HL-60 (cell line): ENCODE measurements at regions not wholly inside any gene's neighbourhood (a gene's known extent, or its start where the extent isn't known, plus 50 kb on each side); places are given as distances from the start of the nearest gene placed in this dataset.

ENCODE experiments used
- GABPA ChIP-seq: IDR thresholded peaks from 2 replicates; pipeline ENCODE4 v1.6.1; 2012; ENCODE audit warnings: low read depth
- POLR2AphosphoS5 ChIP-seq: IDR thresholded peaks from 2 replicates; pipeline ENCODE4 v1.6.1; 2012; ENCODE audit warnings: low read depth
- SPI1 ChIP-seq: IDR thresholded peaks from 2 replicates; pipeline ENCODE4 v1.6.1; 2012; ENCODE audit warnings: low read depth, mild to moderate bottlenecking, borderline replicate concordance
- TF ChIP-seq, protein P1 (sequence below): IDR thresholded peaks from 2 replicates; pipeline ENCODE4 v1.6.1; 2012; ENCODE audit warnings: low read depth; ENCODE audit not compliant: insufficient replicate concordance
- TF ChIP-seq, protein P2 (sequence below): IDR thresholded peaks from one replicate; pipeline ENCODE4 v1.5.1; 2011; ENCODE audit warnings: low read length, control low read depth, inconsistent platforms; ENCODE audit not compliant: insufficient read depth

DNA sequence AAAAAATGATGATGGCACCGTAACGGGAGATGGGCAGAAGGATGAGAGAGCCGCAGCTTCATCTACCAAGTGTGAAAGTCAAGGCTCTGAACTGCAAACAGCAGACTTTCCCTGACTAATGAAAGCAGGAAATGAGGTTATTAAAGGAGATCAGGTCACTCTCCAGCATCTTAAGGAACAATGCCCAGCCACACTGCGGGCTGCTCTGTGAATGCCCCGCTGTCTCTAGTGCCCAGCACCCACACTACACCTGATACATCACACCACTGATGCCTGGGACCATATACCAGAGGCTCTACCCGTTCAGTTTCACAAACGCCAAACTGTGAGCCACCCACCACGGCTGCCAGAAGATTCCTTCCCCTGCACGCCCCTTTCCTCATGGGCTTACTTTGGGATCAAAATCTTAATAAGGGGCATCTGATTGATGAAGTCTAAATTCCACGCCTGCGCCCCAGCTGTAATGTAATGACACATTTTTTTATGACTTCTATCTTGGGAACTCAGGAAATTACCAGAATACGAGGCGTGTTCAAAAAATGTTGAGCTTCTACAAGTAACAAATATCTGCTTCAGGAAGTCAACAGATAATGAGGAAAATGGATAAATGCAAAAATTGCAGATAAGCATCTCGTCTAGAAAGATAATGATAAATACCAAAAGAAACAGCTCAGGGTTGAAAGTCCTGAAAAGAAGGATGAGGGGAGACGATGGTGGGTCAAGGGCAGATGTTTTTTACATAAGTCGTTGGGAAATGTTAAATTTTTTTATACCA is 72.0 kb downstream of the MIS18A start:
- TF ChIP-seq, protein P1, sequence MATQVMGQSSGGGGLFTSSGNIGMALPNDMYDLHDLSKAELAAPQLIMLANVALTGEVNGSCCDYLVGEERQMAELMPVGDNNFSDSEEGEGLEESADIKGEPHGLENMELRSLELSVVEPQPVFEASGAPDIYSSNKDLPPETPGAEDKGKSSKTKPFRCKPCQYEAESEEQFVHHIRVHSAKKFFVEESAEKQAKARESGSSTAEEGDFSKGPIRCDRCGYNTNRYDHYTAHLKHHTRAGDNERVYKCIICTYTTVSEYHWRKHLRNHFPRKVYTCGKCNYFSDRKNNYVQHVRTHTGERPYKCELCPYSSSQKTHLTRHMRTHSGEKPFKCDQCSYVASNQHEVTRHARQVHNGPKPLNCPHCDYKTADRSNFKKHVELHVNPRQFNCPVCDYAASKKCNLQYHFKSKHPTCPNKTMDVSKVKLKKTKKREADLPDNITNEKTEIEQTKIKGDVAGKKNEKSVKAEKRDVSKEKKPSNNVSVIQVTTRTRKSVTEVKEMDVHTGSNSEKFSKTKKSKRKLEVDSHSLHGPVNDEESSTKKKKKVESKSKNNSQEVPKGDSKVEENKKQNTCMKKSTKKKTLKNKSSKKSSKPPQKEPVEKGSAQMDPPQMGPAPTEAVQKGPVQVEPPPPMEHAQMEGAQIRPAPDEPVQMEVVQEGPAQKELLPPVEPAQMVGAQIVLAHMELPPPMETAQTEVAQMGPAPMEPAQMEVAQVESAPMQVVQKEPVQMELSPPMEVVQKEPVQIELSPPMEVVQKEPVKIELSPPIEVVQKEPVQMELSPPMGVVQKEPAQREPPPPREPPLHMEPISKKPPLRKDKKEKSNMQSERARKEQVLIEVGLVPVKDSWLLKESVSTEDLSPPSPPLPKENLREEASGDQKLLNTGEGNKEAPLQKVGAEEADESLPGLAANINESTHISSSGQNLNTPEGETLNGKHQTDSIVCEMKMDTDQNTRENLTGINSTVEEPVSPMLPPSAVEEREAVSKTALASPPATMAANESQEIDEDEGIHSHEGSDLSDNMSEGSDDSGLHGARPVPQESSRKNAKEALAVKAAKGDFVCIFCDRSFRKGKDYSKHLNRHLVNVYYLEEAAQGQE, result no peak
- TF ChIP-seq, protein P2, sequence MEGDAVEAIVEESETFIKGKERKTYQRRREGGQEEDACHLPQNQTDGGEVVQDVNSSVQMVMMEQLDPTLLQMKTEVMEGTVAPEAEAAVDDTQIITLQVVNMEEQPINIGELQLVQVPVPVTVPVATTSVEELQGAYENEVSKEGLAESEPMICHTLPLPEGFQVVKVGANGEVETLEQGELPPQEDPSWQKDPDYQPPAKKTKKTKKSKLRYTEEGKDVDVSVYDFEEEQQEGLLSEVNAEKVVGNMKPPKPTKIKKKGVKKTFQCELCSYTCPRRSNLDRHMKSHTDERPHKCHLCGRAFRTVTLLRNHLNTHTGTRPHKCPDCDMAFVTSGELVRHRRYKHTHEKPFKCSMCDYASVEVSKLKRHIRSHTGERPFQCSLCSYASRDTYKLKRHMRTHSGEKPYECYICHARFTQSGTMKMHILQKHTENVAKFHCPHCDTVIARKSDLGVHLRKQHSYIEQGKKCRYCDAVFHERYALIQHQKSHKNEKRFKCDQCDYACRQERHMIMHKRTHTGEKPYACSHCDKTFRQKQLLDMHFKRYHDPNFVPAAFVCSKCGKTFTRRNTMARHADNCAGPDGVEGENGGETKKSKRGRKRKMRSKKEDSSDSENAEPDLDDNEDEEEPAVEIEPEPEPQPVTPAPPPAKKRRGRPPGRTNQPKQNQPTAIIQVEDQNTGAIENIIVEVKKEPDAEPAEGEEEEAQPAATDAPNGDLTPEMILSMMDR, result no peak
- TF ChIP-seq POLR2AphosphoS5 (no peak), GABPA (no peak), SPI1 (no peak)
